H1 (cell line): ENCODE measurements at regions not wholly inside any gene's neighbourhood (a gene's known extent, or its start where the extent isn't known, plus 50 kb on each side); places are given as distances from the start of the nearest gene placed in this dataset.

Experiments used
- CTCF ChIA-PET: fragments of 300-600 bp; sonication (Branson Sonifier 250); formaldehyde crosslinking; loops from one replicate; lab custom pipeline; 2021; ENCODE audit not compliant: partially characterized antibody; lab: Charles Lee
- POLR2A ChIA-PET: fragments of 300-600 bp; sonication (Branson Sonifier 250); formaldehyde crosslinking; loops from one replicate; lab custom pipeline; 2021; ENCODE audit warnings: inconsistent platforms; ENCODE audit not compliant: partially characterized antibody; lab: Charles Lee
- DNase-seq, 2 experiments: peaks; one replicate each; pipeline versions ENCODE4 v3.0.0 to v3.0.0-alpha.2; 2010 to 2022; ENCODE audit warnings: low spot score in 2 of 2, low read depth in 1 of 2, mixed read lengths in 1 of 2
- FAIRE-seq: peaks from 2 replicates; lab custom pipeline; 2011; peaks lifted over from hg19 to GRCh38; lab: Jason Lieb, UNC
- H2AFZ ChIP-seq: 2 replicates; pipeline ENCODE4 v1.8.1; 2012; ENCODE audit warnings: low read length, inconsistent platforms
- H2AK5ac ChIP-seq: 2 replicates; pipeline ENCODE4 v1.6.1; 2013; ENCODE audit warnings: low read depth, low read length
- H2BK120ac ChIP-seq: replicated peaks from 2 replicates; pipeline ENCODE3; 2013; ENCODE audit warnings: low read depth, low read length, inconsistent platforms
- H2BK12ac ChIP-seq: 2 replicates; pipeline ENCODE4 v1.6.1; 2013; ENCODE audit warnings: low read depth, low read length
- H2BK15ac ChIP-seq: 2 replicates; pipeline ENCODE4 v1.6.1; 2013; ENCODE audit warnings: low read length
- H2BK20ac ChIP-seq: 2 replicates; pipeline ENCODE4 v1.6.1; 2013; ENCODE audit warnings: low read length
- H2BK5ac ChIP-seq: 2 replicates; pipeline ENCODE4 v1.6.1; 2013; ENCODE audit warnings: low read depth, low read length
- H3K14ac ChIP-seq: 2 replicates; pipeline ENCODE4 v1.6.1; 2013; ENCODE audit warnings: inconsistent platforms; ENCODE audit not compliant: insufficient read length
- H3K18ac ChIP-seq: 2 replicates; pipeline ENCODE4 v1.6.1; 2013; ENCODE audit warnings: low read length; ENCODE audit errors: extremely low read depth
- H3K23ac ChIP-seq: 2 replicates; pipeline ENCODE4 v1.6.1; 2013; ENCODE audit warnings: inconsistent platforms; ENCODE audit not compliant: insufficient read length
- H3K23me2 ChIP-seq: 2 replicates; pipeline ENCODE4 v1.6.1; 2013; ENCODE audit warnings: low read depth, low read length
- H3K27ac ChIP-seq: 2 replicates; pipeline ENCODE4 v1.6.1; 2011; ENCODE audit warnings: low read depth, low read length, inconsistent platforms
- H3K27me3 ChIP-seq, 4 experiments: replicated peaks in 1 of 4; 1 replicate in 1 of 4; 2 replicates in 3 of 4; pipeline versions ENCODE4 v1.6.1 to v1.8.1; 2011 to 2013; ENCODE audit warnings: low read length in 3 of 4, mild to moderate bottlenecking in 3 of 4, inconsistent platforms in 2 of 4, mixed read lengths in 2 of 4, moderate library complexity in 1 of 4; ENCODE audit not compliant: control insufficient read depth in 3 of 4, insufficient read depth in 3 of 4; ENCODE audit errors: extremely low read depth in 1 of 4
- H3K36me3 ChIP-seq, 4 experiments: 2 replicates each; pipeline versions ENCODE4 v1.6.1 to v1.8.1; 2011 to 2013; ENCODE audit warnings: mild to moderate bottlenecking in 4 of 4, low read length in 3 of 4, moderate library complexity in 2 of 4, control low read depth in 1 of 4, inconsistent platforms in 1 of 4; ENCODE audit not compliant: insufficient read depth in 4 of 4, control insufficient read depth in 2 of 4
- H3K4ac ChIP-seq: replicated peaks from 2 replicates; pipeline ENCODE3; 2013; ENCODE audit warnings: low read length, low read depth, mixed read lengths, inconsistent platforms; ENCODE audit not compliant: insufficient read length
- H3K4me1 ChIP-seq, 4 experiments: replicated peaks in 1 of 4; 1 replicate in 1 of 4; 2 replicates in 3 of 4; pipeline versions ENCODE4 v1.6.1 to v1.8.1; 2011 to 2013; ENCODE audit warnings: low read length in 3 of 4, inconsistent platforms in 2 of 4, mixed read lengths in 1 of 4; ENCODE audit not compliant: insufficient read depth in 4 of 4, control insufficient read depth in 3 of 4
- H3K4me2 ChIP-seq, 2 experiments: 2 replicates each; pipeline versions ENCODE4 v1.6.1 to v1.8.1; 2011 to 2013; ENCODE audit warnings: low read depth in 2 of 2, low read length in 2 of 2, control low read depth in 1 of 2, inconsistent platforms in 1 of 2, mild to moderate bottlenecking in 1 of 2; ENCODE audit not compliant: insufficient read depth in 1 of 2
- H3K4me3 ChIP-seq, 4 experiments: fragments of 200-600, 300-600 bp in 1 of 4; sonication (generic), shearing (Covaris generic), sonication (Bioruptor Twin) in 1 of 4; 2 replicates each; pipeline versions ENCODE4 v1.5.1 to v1.8.1; 2011 to 2016; ENCODE audit warnings: low read length in 4 of 4, low read depth in 3 of 4, control low read depth in 2 of 4, inconsistent platforms in 2 of 4, mild to moderate bottlenecking in 2 of 4, mixed read lengths in 1 of 4, moderate library complexity in 1 of 4; ENCODE audit not compliant: insufficient read depth in 2 of 4; ENCODE audit errors: extremely low read depth in 1 of 4
- H3K56ac ChIP-seq: replicated peaks from 2 replicates; pipeline ENCODE3; 2013; ENCODE audit warnings: low read depth, mild to moderate bottlenecking, mixed read lengths, low read length, inconsistent platforms; ENCODE audit not compliant: insufficient read length
- H3K79me1 ChIP-seq: 2 replicates; pipeline ENCODE4 v1.6.1; 2013; ENCODE audit warnings: low read depth, low read length, control low read depth
- H3K79me2 ChIP-seq, 2 experiments: 2 replicates each; pipeline versions ENCODE4 v1.6.1 to v1.8.1; 2012 to 2013; ENCODE audit warnings: low read length in 2 of 2, mild to moderate bottlenecking in 2 of 2, inconsistent platforms in 1 of 2; ENCODE audit not compliant: insufficient read depth in 2 of 2, control insufficient read depth in 1 of 2
- H3K9ac ChIP-seq, 4 experiments: replicated peaks in 1 of 4; 1 replicate in 1 of 4; 2 replicates in 3 of 4; pipeline versions ENCODE4 v1.6.1 to v1.8.1; 2011 to 2013; ENCODE audit warnings: low read depth in 3 of 4, low read length in 3 of 4, control low read depth in 2 of 4, mild to moderate bottlenecking in 2 of 4, moderate library complexity in 2 of 4, inconsistent platforms in 1 of 4; ENCODE audit errors: extremely low read depth in 1 of 4
- H3K9me3 ChIP-seq, 2 experiments: 2 replicates each; pipeline versions ENCODE4 v1.6.1 to v1.8.1; 2012 to 2013; ENCODE audit warnings: mild to moderate bottlenecking in 2 of 2, moderate library complexity in 2 of 2, control low read depth in 1 of 2, inconsistent platforms in 1 of 2, low read depth in 1 of 2, low read length in 1 of 2, mixed read lengths in 1 of 2; ENCODE audit not compliant: insufficient read depth in 2 of 2
- H4K20me1 ChIP-seq, 2 experiments: replicated peaks in 1 of 2; 2 replicates each; pipeline versions ENCODE3 to v1.8.1; 2011 to 2013; ENCODE audit warnings: inconsistent platforms in 2 of 2, low read length in 2 of 2, mild to moderate bottlenecking in 1 of 2; ENCODE audit not compliant: insufficient read depth in 2 of 2, control insufficient read depth in 1 of 2
- H4K5ac ChIP-seq: 2 replicates; pipeline ENCODE4 v1.6.1; 2013; ENCODE audit warnings: low read length, low read depth, mixed read lengths, inconsistent platforms; ENCODE audit not compliant: insufficient read length
- H4K8ac ChIP-seq: 2 replicates; pipeline ENCODE4 v1.8.0; 2013; ENCODE audit warnings: mild to moderate bottlenecking, moderate library complexity, low read length, inconsistent platforms; ENCODE audit not compliant: insufficient read depth; ENCODE audit errors: extremely low read depth
- H4K91ac ChIP-seq: replicated peaks from 2 replicates; pipeline ENCODE3; 2013; ENCODE audit warnings: low read length, mixed read lengths, inconsistent platforms; ENCODE audit not compliant: insufficient read length
- ASH2L ChIP-seq: fragments of 200-600, 300-600 bp; sonication (generic); IDR thresholded peaks from one replicate; pipeline ENCODE4 v1.7.1; 2017; ENCODE audit warnings: low read length
- EZH2 ChIP-seq: fragments of 200-600 bp; sonication (generic); IDR thresholded peaks from 2 replicates; pipeline ENCODE4 v1.7.1; 2012; ENCODE audit warnings: low read depth, mild to moderate bottlenecking, moderate library complexity, low read length, inconsistent platforms; ENCODE audit not compliant: severe bottlenecking
- POLR2A ChIP-seq, 2 experiments: IDR thresholded peaks; 1 replicate in 1 of 2; 2 replicates in 1 of 2; pipeline ENCODE4 v1.6.1; 2011; ENCODE audit warnings: low read depth in 2 of 2, low read length in 2 of 2, mild to moderate bottlenecking in 2 of 2; ENCODE audit errors: control extremely low read depth in 1 of 2

DNA sequence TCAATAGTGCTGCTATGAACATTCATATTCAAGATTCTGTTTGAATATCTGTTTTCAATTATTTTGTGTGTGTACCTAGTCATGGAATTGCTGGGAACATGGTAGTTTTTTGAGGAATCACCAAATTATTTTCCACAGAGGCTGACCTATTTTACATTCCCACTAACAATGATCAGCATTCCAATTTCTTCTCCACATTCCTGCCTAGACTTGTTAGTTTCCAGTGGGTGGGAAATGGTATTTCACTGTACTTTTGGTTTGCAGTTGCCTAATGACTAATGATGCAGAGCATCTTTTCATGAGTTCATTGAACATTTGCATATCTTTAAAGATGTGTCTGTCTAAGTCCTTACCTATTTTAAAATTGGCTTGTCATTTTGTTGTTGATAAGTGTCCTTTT, 1182.6 kb upstream of the B3GALT2 start:
- Histone ChIP-seq H3K23ac (no peak overlapping the region), H2AFZ (no peak overlapping the region), H3K79me2 (no peaks in the 10 kb centered on the region), H3K56ac (no peak overlapping the region), H3K27ac (no peak overlapping the region), H3K4ac (no peak overlapping the region), H2AK5ac (no peak overlapping the region), H4K20me1 (no peaks in the 10 kb centered on the region), H3K4me3 (no peak overlapping the region), H2BK5ac (no peak overlapping the region), H3K36me3 (no peaks in the 10 kb centered on the region), H4K8ac (no peak overlapping the region), H4K5ac (no peak overlapping the region), H3K4me2 (no peak overlapping the region), H3K4me1 (no peaks in the 10 kb centered on the region), H3K9me3 (no peaks in the 10 kb centered on the region), H2BK15ac (no peak overlapping the region), H2BK20ac (no peak overlapping the region), H3K79me1 (no peaks in the 10 kb centered on the region), H3K18ac (no peak overlapping the region), H3K27me3 (no peaks in the 10 kb centered on the region), H4K91ac (no peak overlapping the region), H3K9ac (no peak overlapping the region), H2BK120ac (no peak overlapping the region), H2BK12ac (no peak overlapping the region), H3K23me2 (no peaks in the 10 kb centered on the region), H3K14ac (no peak overlapping the region)
- DNase-seq (no peak), FAIRE-seq (no peak)
- POLR2A ChIA-PET: no interaction called here
- CTCF ChIA-PET: no interaction called here
- TF ChIP-seq EZH2 (no peak), ASH2L (no peak), POLR2A (IDR thresholded peaks at IDR 0.05; ENCODE audit: control extremely low read depth in 1 of 2, low read depth in 2 of 2, low read length in 2 of 2) (no peak)
